Neural cell (in vitro differentiated cells): ENCODE measurements at regions not wholly inside any gene's neighbourhood (a gene's known extent, or its start where the extent isn't known, plus 50 kb on each side); places are given as distances from the start of the nearest gene placed in this dataset.

Experiments
- CTCF ChIP-seq: fragments of 450-650 bp; IDR thresholded peaks from 2 replicates; pipeline ENCODE4 v1.5.1; 2014; ENCODE audit warnings: antibody characterized with exemption, mild to moderate bottlenecking, moderate library complexity; ENCODE audit not compliant: poor library complexity, severe bottlenecking
- EZH2 ChIP-seq: fragments of 200-600, 300-800 bp; shearing (Covaris generic), sonication (generic); IDR thresholded peaks from 2 replicates; pipeline ENCODE4 v1.6.1; 2014; ENCODE audit warnings: antibody characterized with exemption, low read length, borderline replicate concordance, mild to moderate bottlenecking; ENCODE audit not compliant: insufficient read depth, poor library complexity, severe bottlenecking
- POLR2AphosphoS5 ChIP-seq: IDR thresholded peaks from 2 replicates; pipeline ENCODE4 v1.6.1; 2012

- no peak for TF ChIP-seq CTCF
- no peak for TF ChIP-seq EZH2
- TF ChIP-seq POLR2AphosphoS5 = no peak
These were observed 95.4 kb upstream of the LARGE1 start for GRCh38 chr22:34015642-34016041.
